ENCODE measurements at regions not wholly inside any gene's neighbourhood (a gene's known extent, or its start where the extent isn't known, plus 50 kb on each side); places are given as distances from the start of the nearest gene placed in this dataset.
"Not testable (repeated sequence)": the region's sequence is repeated elsewhere in the genome, so short reads cannot be mapped to it uniquely, and the experiment has no call there.

- no peak for TF ChIP-seq CTCF (conservative IDR thresholded peaks at IDR 0.05; ENCODE audit: low read depth, low read length)
- H3K4me3 ChIP-seq (ENCODE audit: low read depth, low read length), result no peak overlapping the region
- no peak for DNase-seq (ENCODE audit: low read depth)
These were observed 131.5 kb upstream of the FAT1 start for GRCh38 chr4:186855111-186855510.

GRCh38 chr4:186857793-186858192 is 134.1 kb upstream of the FAT1 start:
- DNase-seq (ENCODE audit: low read depth), result no peak
- TF ChIP-seq CTCF (conservative IDR thresholded peaks at IDR 0.05; ENCODE audit: low read depth, low read length), result no peak
- H3K4me3 ChIP-seq (ENCODE audit: low read depth, low read length), result no peak overlapping the region

GRCh38 chr4:186858355-186858754 is 134.7 kb upstream of the FAT1 start:
- DNase-seq (ENCODE audit: low read depth), result no peak
- TF ChIP-seq CTCF (conservative IDR thresholded peaks at IDR 0.05; ENCODE audit: low read depth, low read length), result no peak
- no peak overlapping the region for H3K4me3 ChIP-seq (ENCODE audit: low read depth, low read length)

- H3K4me3 ChIP-seq (ENCODE audit: low read depth, low read length), result no peak overlapping the region
- no peak for DNase-seq (ENCODE audit: low read depth)
- TF ChIP-seq CTCF (conservative IDR thresholded peaks at IDR 0.05; ENCODE audit: low read depth, low read length), result no peak
These were observed 135.8 kb upstream of the FAT1 start for GRCh38 chr4:186859420-186859819.

- no peak for TF ChIP-seq CTCF (conservative IDR thresholded peaks at IDR 0.05; ENCODE audit: low read depth, low read length)
- no peak overlapping the region for H3K4me3 ChIP-seq (ENCODE audit: low read depth, low read length)
- no peak for DNase-seq (ENCODE audit: low read depth)
These were observed 137.7 kb upstream of the FAT1 start for GRCh38 chr4:186861317-186861716.

GRCh38 chr4:186871856-186872255 is 148.2 kb upstream of the FAT1 start:
- no peak for DNase-seq (ENCODE audit: low read depth)
- no peak for TF ChIP-seq CTCF (conservative IDR thresholded peaks at IDR 0.05; ENCODE audit: low read depth, low read length)
- no peak overlapping the region for H3K4me3 ChIP-seq (ENCODE audit: low read depth, low read length)

- H3K4me3 ChIP-seq (ENCODE audit: low read depth, low read length); DNase-seq (ENCODE audit: low read depth): not testable (repeated sequence)
These were observed 149.4 kb upstream of the FAT1 start for GRCh38 chr4:186873095-186873494.

GRCh38 chr4:186875476-186875875 is 151.8 kb upstream of the FAT1 start:
- H3K4me3 ChIP-seq (ENCODE audit: low read depth, low read length), result no peak overlapping the region

More at GRCh38 chr4:186875476-186875875, 151.8 kb upstream of the FAT1 start:
- TF ChIP-seq CTCF (conservative IDR thresholded peaks at IDR 0.05; ENCODE audit: low read depth, low read length), result no peak
- no peak for DNase-seq (ENCODE audit: low read depth)
